SK-N-SH treated with all-trans-retinoic acid at 6 μM for 48 hours (cell line): ENCODE measurements at regions not wholly inside any gene's neighbourhood (a gene's known extent, or its start where the extent isn't known, plus 50 kb on each side); places are given as distances from the start of the nearest gene placed in this dataset.

Experiments used
- ARNTL ChIP-seq: fragments of 450-650 bp; formaldehyde crosslinking; IDR thresholded peaks from 2 replicates; pipeline ENCODE4 v1.5.0; 2020; ENCODE audit warnings: low read depth, mild to moderate bottlenecking, moderate library complexity, borderline replicate concordance
- BACH2 ChIP-seq: fragments of 250-450 bp; sonication (Bioruptor Pico); IDR thresholded peaks from 2 replicates; pipeline ENCODE4 v1.9.0; 2021; ENCODE audit warnings: mild to moderate bottlenecking, borderline replicate concordance
- CSDC2 ChIP-seq: fragments of 250-450 bp; sonication (Bioruptor Pico); IDR thresholded peaks from 2 replicates; pipeline ENCODE4 v1.5.0; 2020; ENCODE audit warnings: mild to moderate bottlenecking, moderate library complexity
- CSRNP3 ChIP-seq: fragments of 250-450 bp; sonication (Bioruptor Pico); IDR thresholded peaks from 2 replicates; pipeline ENCODE4 v1.5.1; 2021; ENCODE audit warnings: mild to moderate bottlenecking, moderate library complexity
- GLIS3 ChIP-seq: fragments of 250-450 bp; sonication (Bioruptor Pico); IDR thresholded peaks from 2 replicates; pipeline ENCODE4 v1.5.0; 2020; ENCODE audit warnings: mild to moderate bottlenecking, moderate library complexity
- PATZ1 ChIP-seq: fragments of 250-450 bp; sonication (Bioruptor Pico); IDR thresholded peaks from 2 replicates; pipeline ENCODE4 v1.8.0; 2020; ENCODE audit warnings: mild to moderate bottlenecking, moderate library complexity, borderline replicate concordance
- PPARA ChIP-seq: fragments of 250-450 bp; sonication (Bioruptor Pico); IDR thresholded peaks from 2 replicates; pipeline ENCODE4 v1.5.0; 2020; ENCODE audit warnings: mild to moderate bottlenecking, borderline replicate concordance
- SNAI2 ChIP-seq: fragments of 250-450 bp; sonication (Bioruptor Pico); IDR thresholded peaks from 2 replicates; pipeline ENCODE4 v1.5.0; 2020; ENCODE audit warnings: mild to moderate bottlenecking, moderate library complexity
- TOX ChIP-seq: fragments of 250-450 bp; sonication (Bioruptor Pico); IDR thresholded peaks from 2 replicates; pipeline ENCODE4 v1.8.0; 2021; ENCODE audit warnings: mild to moderate bottlenecking, moderate library complexity, borderline replicate concordance
- TSHZ2 ChIP-seq: fragments of 250-450 bp; sonication (Bioruptor Pico); IDR thresholded peaks from 2 replicates; pipeline ENCODE4 v1.5.0; 2020; ENCODE audit warnings: mild to moderate bottlenecking, moderate library complexity
- TF ChIP-seq, protein P1 (sequence below): fragments of 250-450 bp; sonication (Bioruptor Pico); IDR thresholded peaks from 2 replicates; pipeline ENCODE4 v1.5.1; 2020; ENCODE audit warnings: low read depth, mild to moderate bottlenecking, moderate library complexity

DNA sequence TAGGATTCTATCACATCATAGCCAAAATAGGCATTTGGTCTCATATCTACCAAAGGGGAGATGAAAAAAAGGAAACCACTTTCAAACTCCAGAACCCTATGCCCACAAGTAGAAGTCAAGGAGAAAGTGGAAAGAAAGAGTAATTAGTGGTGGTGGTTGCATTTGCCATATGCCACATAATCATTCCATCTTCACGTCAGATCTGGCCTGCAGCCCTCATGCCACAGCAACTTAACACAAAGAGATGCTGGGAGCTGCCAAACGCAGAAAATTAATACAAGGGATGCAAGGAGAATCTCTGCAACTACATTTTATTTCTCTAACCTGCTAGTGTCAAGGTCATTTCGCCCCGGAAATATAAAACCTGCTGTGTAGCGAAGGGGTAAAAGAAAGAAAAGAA lies 148.6 kb upstream of the FOXN3 start:
- TF ChIP-seq PATZ1 (no peak), GLIS3 (CRISPR knock-in tag) (no peak), CSDC2 (no peak), CSRNP3 (CRISPR knock-in tag) (no peak), TOX (CRISPR knock-in tag) (no peak), PPARA (no peak), TSHZ2 (CRISPR knock-in tag) (no peak), BACH2 (CRISPR knock-in tag) (no peak), ARNTL (CRISPR knock-in tag) (no peak), SNAI2 (CRISPR knock-in tag) (no peak)
- TF ChIP-seq, protein P1, sequence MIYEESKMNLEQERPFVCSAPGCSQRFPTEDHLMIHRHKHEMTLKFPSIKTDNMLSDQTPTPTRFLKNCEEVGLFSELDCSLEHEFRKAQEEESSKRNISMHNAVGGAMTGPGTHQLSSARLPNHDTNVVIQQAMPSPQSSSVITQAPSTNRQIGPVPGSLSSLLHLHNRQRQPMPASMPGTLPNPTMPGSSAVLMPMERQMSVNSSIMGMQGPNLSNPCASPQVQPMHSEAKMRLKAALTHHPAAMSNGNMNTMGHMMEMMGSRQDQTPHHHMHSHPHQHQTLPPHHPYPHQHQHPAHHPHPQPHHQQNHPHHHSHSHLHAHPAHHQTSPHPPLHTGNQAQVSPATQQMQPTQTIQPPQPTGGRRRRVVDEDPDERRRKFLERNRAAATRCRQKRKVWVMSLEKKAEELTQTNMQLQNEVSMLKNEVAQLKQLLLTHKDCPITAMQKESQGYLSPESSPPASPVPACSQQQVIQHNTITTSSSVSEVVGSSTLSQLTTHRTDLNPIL (CRISPR knock-in tag): no peak
